Keratinocyte (primary cell): ENCODE measurements at regions not wholly inside any gene's neighbourhood (a gene's known extent, or its start where the extent isn't known, plus 50 kb on each side); places are given as distances from the start of the nearest gene placed in this dataset.

Experiments
- DNase-seq: peaks from one replicate; pipeline ENCODE4 v3.0.0-alpha.2; 2011; ENCODE audit warnings: low read depth, missing footprints, low spot score
- FAIRE-seq: peaks from 2 replicates; lab custom pipeline; 2011; peaks lifted over from hg19 to GRCh38; lab: Jason Lieb, UNC
- H2AFZ ChIP-seq: 2 replicates; pipeline ENCODE4 v1.6.0; 2012; ENCODE audit warnings: low read length, control low read depth, inconsistent platforms; ENCODE audit not compliant: control insufficient read depth
- H3K27ac ChIP-seq: 2 replicates; pipeline ENCODE4 v1.5.1; 2011; ENCODE audit warnings: low read length; ENCODE audit not compliant: control insufficient read depth, insufficient read depth
- H3K27me3 ChIP-seq: 3 replicates; pipeline ENCODE4 v1.6.0; 2011; ENCODE audit warnings: low read length; ENCODE audit not compliant: control insufficient read depth, insufficient read depth; ENCODE audit errors: extremely low read depth
- H3K36me3 ChIP-seq, 2 experiments: 2 replicates in 1 of 2; 3 replicates in 1 of 2; pipeline ENCODE4 v1.5.1; 2011; ENCODE audit warnings: low read length in 2 of 2, mild to moderate bottlenecking in 1 of 2; ENCODE audit not compliant: control insufficient read depth in 2 of 2, insufficient read depth in 2 of 2; ENCODE audit errors: extremely low read depth in 1 of 2
- H3K4me1 ChIP-seq: 3 replicates; pipeline ENCODE4 v1.5.1; 2011; ENCODE audit warnings: low read length; ENCODE audit not compliant: control insufficient read depth, insufficient read depth; ENCODE audit errors: extremely low read depth
- H3K4me2 ChIP-seq: 3 replicates; pipeline ENCODE4 v1.6.0; 2011; ENCODE audit warnings: low read depth, low read length; ENCODE audit not compliant: control insufficient read depth, insufficient read depth; ENCODE audit errors: extremely low read depth
- H3K4me3 ChIP-seq, 3 experiments: fragments of 200-600 bp in 1 of 3; sonication (generic) in 1 of 3; 2 replicates in 2 of 3; 3 replicates in 1 of 3; pipeline ENCODE4 v1.5.1; 2011 to 2016; ENCODE audit warnings: low read length in 3 of 3, mild to moderate bottlenecking in 3 of 3, control low read depth in 2 of 3, inconsistent platforms in 1 of 3, low read depth in 1 of 3, mixed read lengths in 1 of 3, mixed run types in 1 of 3, moderate library complexity in 1 of 3; ENCODE audit not compliant: control insufficient read depth in 2 of 3, insufficient read depth in 2 of 3; ENCODE audit errors: extremely low read depth in 1 of 3
- H3K79me2 ChIP-seq: 2 replicates; pipeline ENCODE4 v1.6.0; 2012; ENCODE audit warnings: low read length; ENCODE audit not compliant: control insufficient read depth, insufficient read depth
- H3K9ac ChIP-seq: 3 replicates; pipeline ENCODE4 v1.6.0; 2011; ENCODE audit warnings: low read length; ENCODE audit not compliant: control insufficient read depth, insufficient read depth; ENCODE audit errors: extremely low read depth
- H3K9me1 ChIP-seq: 3 replicates; pipeline ENCODE4 v1.6.0; 2011; ENCODE audit warnings: low read length; ENCODE audit not compliant: control insufficient read depth, insufficient read depth; ENCODE audit errors: extremely low read depth
- H3K9me3 ChIP-seq: 2 replicates; pipeline ENCODE4 v1.5.1; 2012; ENCODE audit warnings: low read depth, low read length; ENCODE audit not compliant: control insufficient read depth
- H4K20me1 ChIP-seq: 3 replicates; pipeline ENCODE4 v1.6.0; 2011; ENCODE audit warnings: low read length; ENCODE audit not compliant: control insufficient read depth, insufficient read depth; ENCODE audit errors: extremely low read depth
- EZH2 ChIP-seq: IDR thresholded peaks from one replicate; pipeline ENCODE4 v1.6.1; 2012; ENCODE audit warnings: inconsistent platforms, mild to moderate bottlenecking, low read length, moderate library complexity
- dilution Hi-C: fragments of 300-500 bp; cut with MboI; formaldehyde crosslinking; loops from one replicate; pipeline ENCODE4 v1.7.0; 2020; ENCODE audit warnings: low sequenced_read_pairs; ENCODE audit not compliant: extremely low pct_ligation_motif_present
- TF ChIP-seq, protein P1 (sequence below), 3 experiments: IDR thresholded peaks in 1 of 3; conservative IDR thresholded peaks in 1 of 3; optimal IDR thresholded peaks in 1 of 3; 2 replicates in 2 of 3; 3 replicates in 1 of 3; pipeline versions ENCODE3 to v1.5.1; 2011; ENCODE audit warnings: low read length in 3 of 3, mild to moderate bottlenecking in 3 of 3, moderate library complexity in 2 of 3, control low read depth in 1 of 3, inconsistent platforms in 1 of 3; ENCODE audit not compliant: insufficient read depth in 2 of 3; ENCODE audit errors: extremely low read depth in 1 of 3

DNA sequence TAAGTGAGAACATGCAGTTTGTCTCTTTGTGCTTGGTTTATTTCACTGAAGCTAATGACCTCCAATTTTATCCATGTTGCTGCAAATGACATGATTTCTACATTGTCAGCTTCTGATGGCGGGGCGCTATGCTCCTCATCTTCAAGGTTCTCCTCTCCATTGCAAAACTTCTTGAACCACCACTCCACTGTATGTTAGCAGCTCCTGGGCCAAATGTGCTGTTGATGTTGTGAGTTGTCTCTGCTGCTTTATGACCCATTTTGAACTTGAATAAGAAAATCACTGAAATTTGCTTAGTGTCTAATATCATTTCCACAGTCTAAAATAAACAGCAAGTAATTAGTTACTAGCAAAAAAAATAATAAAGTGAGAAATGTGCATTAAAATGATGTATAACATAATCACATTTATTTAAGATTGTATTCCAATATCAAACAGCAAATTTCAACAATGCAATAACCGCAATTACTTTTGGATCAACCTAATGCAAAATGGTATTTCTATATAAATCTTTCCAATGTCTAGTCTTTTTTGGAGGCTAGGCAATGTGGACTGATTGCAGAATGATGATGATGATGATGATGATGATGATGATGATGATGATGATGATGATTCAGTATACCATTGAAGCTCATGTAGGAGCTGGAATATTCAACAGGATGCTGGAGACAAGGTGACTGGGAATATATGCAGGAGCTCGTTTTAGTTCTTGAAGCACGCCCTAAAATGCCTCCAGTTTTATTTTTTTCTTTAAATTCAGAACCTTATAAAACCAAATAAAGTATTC, 304.9 kb upstream of the KYNU start:
- H3K9ac ChIP-seq: no peak overlapping the region
- no peaks in the 10 kb centered on the region for H3K9me1 ChIP-seq
- dilution Hi-C loops: no loop called here
- no peak overlapping the region for H3K4me2 ChIP-seq
- no peaks in the 10 kb centered on the region for H4K20me1 ChIP-seq
- H2AFZ ChIP-seq: no peak overlapping the region
- H3K4me1 ChIP-seq: no peaks in the 10 kb centered on the region
- no peaks in the 10 kb centered on the region for H3K27me3 ChIP-seq
- no peaks in the 10 kb centered on the region for H3K36me3 ChIP-seq
- no peak overlapping the region for H3K27ac ChIP-seq
- H3K79me2 ChIP-seq: no peaks in the 10 kb centered on the region
- FAIRE-seq (no peak), DNase-seq (no peak)
- no peak for TF ChIP-seq EZH2
- TF ChIP-seq, protein P1, sequence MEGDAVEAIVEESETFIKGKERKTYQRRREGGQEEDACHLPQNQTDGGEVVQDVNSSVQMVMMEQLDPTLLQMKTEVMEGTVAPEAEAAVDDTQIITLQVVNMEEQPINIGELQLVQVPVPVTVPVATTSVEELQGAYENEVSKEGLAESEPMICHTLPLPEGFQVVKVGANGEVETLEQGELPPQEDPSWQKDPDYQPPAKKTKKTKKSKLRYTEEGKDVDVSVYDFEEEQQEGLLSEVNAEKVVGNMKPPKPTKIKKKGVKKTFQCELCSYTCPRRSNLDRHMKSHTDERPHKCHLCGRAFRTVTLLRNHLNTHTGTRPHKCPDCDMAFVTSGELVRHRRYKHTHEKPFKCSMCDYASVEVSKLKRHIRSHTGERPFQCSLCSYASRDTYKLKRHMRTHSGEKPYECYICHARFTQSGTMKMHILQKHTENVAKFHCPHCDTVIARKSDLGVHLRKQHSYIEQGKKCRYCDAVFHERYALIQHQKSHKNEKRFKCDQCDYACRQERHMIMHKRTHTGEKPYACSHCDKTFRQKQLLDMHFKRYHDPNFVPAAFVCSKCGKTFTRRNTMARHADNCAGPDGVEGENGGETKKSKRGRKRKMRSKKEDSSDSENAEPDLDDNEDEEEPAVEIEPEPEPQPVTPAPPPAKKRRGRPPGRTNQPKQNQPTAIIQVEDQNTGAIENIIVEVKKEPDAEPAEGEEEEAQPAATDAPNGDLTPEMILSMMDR (optimal IDR thresholded peaks at IDR 0.05 in 1 of 3, IDR thresholded peaks at IDR 0.05 in 1 of 3, conservative IDR thresholded peaks at IDR 0.05 in 1 of 3; ENCODE audit: extremely low read depth in 1 of 3, insufficient read depth in 2 of 3, low read length in 3 of 3): no peak
- H3K9me3 ChIP-seq: no peaks in the 10 kb centered on the region
- no peak overlapping the region for H3K4me3 ChIP-seq

DNA sequence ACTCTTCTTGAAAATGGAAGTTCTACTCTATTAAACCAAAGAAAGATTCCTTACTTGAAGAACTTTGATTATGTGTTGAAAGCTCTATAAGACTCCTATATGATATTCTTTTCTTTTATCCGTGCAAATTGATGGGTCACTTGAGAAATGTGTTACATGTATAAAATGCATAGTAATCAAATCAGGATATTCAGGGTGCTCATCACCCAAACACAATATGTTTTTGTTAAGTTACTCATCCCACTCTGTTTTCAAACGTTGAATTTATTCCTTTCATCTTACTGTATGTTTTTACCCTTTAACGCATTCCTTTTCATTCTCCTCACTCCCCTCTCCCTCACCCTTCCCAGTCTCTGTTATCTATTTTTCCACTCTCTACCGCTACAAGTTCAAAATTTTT, 305.5 kb upstream of the KYNU start:
- H3K27ac ChIP-seq: no peak overlapping the region
- no peak overlapping the region for H3K4me2 ChIP-seq
- H2AFZ ChIP-seq: no peak overlapping the region
- H3K4me1 ChIP-seq: no peaks in the 10 kb centered on the region
- no peaks in the 10 kb centered on the region for H3K9me3 ChIP-seq
- no peak for FAIRE-seq
- no peak for DNase-seq
- no peaks in the 10 kb centered on the region for H3K9me1 ChIP-seq
- no peaks in the 10 kb centered on the region for H3K79me2 ChIP-seq
- H4K20me1 ChIP-seq: no peaks in the 10 kb centered on the region
- no peak overlapping the region for H3K4me3 ChIP-seq
- no peak for TF ChIP-seq EZH2
- TF ChIP-seq, protein P1 (optimal IDR thresholded peaks at IDR 0.05 in 1 of 3, IDR thresholded peaks at IDR 0.05 in 1 of 3, conservative IDR thresholded peaks at IDR 0.05 in 1 of 3; ENCODE audit: extremely low read depth in 1 of 3, insufficient read depth in 2 of 3, low read length in 3 of 3): no peak
- no peak overlapping the region for H3K9ac ChIP-seq
- no peaks in the 10 kb centered on the region for H3K27me3 ChIP-seq
- no peaks in the 10 kb centered on the region for H3K36me3 ChIP-seq
- dilution Hi-C loops: no loop called here
